Astrocyte of the cerebellum (primary cell): ENCODE measurements at regions not wholly inside any gene's neighbourhood (a gene's known extent, or its start where the extent isn't known, plus 50 kb on each side); places are given as distances from the start of the nearest gene placed in this dataset.
"Not testable (repeated sequence)": the region's sequence is repeated elsewhere in the genome, so short reads cannot be mapped to it uniquely, and the experiment has no call there.

Source experiments
- DNase-seq: peaks from one replicate; pipeline ENCODE4 v3.0.0-alpha.2; 2011; ENCODE audit warnings: low read depth
- H3K4me3 ChIP-seq: 2 replicates; pipeline ENCODE4 v1.5.1; 2011; ENCODE audit warnings: mild to moderate bottlenecking, low read depth, low read length, moderate library complexity
- CTCF ChIP-seq: IDR thresholded peaks from 2 replicates; pipeline ENCODE4 v1.5.1; 2012; ENCODE audit warnings: low read length, low read depth, moderate library complexity, mild to moderate bottlenecking; ENCODE audit errors: missing control alignments
- in situ Hi-C: cut with HindIII; loops from 2 replicates; pipeline ENCODE4 v1.10.0; 2017; ENCODE audit warnings: low sequenced_read_pairs

GRCh38 chr3:144586382-144586781, 614.8 kb downstream of the DIPK2A start:
- in situ Hi-C loops, result no loop called here
- no peak overlapping the region for H3K4me3 ChIP-seq
- TF ChIP-seq CTCF, result no peak
- no peak for DNase-seq

DNA sequence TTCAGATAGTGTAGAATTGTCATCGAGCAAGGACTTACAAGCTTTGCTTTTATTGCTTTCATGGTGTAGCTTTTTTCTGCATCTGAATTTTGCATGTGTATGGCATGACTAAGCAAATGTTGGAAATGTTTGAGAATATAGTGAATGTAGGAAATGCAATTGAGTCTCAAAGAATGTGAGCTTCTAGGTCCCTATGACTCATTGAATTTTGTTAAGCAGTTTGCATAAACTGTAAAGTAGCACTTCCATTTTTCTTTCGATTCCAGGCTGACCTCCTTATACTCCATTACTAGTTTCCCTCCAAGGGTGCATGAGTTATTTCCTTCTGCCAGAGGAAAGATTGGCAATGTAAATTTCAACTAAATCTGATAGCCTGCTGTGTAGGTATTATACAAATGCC, 619.2 kb downstream of the DIPK2A start:
- no peak for TF ChIP-seq CTCF
- peak; percentile 64 for DNase-seq
- in situ Hi-C loops, result no loop called here
- no peak overlapping the region for H3K4me3 ChIP-seq

DNA sequence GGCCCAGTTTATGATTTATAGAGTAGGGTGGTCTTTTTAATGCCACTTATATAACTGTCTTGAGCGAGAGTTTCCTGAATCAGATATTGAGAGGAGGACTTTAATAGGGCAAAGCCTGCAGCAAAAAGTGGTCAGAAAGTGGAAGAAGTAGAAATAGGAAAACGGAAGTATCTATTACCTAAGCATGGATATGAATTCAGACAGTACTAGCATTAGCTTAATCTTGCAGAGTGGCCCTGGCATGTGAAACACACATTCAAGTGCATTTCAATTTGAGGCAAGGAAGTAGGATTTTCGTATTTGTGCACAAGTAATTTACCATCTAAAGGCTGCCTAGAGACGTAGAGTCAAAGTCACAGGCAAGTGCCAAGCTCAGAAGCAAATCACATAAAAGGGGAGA, 622.3 kb downstream of the DIPK2A start:
- DNase-seq, result no peak
- no peak overlapping the region for H3K4me3 ChIP-seq
- in situ Hi-C loops, result no loop called here
- TF ChIP-seq CTCF, result no peak

DNA sequence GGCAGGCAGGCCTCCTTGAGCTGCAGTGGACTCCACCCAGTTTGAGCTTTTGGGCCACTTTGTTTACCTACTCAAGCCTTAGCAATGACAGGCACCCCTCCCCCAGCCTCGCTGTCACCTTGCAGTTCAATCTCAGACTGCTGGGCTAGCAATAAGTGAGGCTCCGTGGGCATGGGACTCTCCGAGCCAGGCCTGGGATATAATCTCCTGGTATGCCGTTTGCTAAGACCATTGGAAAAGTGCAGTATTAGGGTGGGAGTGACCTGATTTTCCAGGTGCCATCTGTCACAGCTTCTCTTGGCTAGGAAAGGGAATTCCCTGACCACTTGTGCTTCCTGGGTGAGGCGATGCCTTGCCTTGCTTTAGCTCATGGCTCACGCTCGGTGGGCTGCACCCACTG, 648.6 kb downstream of the DIPK2A start:
- in situ Hi-C loops, DNase-seq: not testable (repeated sequence)

GRCh38 chr3:144622845-144623244, 651.2 kb downstream of the DIPK2A start:
- DNase-seq, result no peak
- no peak overlapping the region for H3K4me3 ChIP-seq
- in situ Hi-C loops, result no loop called here
- no peak for TF ChIP-seq CTCF

More for the DNA sequence above, 648.6 kb downstream of the DIPK2A start:
- not testable (repeated sequence) for H3K4me3 ChIP-seq

DNA sequence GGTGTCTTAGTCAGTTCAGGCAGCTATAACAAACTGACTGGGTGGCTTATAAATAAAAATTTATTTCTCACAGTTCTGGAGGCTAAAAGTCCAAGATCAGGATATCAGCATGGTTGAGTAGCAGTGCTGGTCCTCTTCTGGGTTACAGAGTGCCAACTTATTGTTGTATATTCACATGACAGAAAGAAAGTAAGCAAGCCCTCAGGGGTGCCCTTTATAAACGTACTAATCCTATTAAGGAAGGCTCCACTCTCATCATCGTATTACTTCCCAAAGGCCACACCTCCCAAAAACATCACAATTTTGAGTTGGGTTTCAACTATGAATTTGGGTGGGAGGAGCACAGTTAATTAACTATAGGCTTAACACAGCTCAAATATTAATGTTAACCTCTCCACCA, 653.0 kb downstream of the DIPK2A start:
- in situ Hi-C loops, result no loop called here
- H3K4me3 ChIP-seq, result no peak overlapping the region
- no peak for DNase-seq
- no peak for TF ChIP-seq CTCF

DNA sequence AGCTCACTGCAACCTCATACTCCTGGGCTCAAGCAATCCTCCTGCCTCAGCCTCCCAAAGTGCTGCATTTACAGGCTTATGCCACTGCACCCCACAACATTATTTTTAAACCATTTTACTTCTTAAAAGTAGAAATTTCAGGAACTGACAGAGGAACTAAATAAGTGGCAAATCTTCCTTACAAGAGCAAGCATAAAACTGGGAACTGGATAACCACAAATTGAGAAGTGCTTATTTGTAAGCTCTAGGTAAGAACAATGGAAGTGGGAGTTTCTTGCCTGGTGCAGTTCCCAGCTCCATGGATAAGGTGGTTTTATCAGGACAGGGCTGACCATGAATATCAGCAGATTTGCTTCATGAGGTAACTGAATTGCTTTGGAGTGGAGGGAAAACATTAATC, 655.2 kb downstream of the DIPK2A start:
- in situ Hi-C loops, result no loop called here
- H3K4me3 ChIP-seq, result no peak overlapping the region
- TF ChIP-seq CTCF, result no peak
- no peak for DNase-seq
